ENCODE measurements at regions not wholly inside any gene's neighbourhood (a gene's known extent, or its start where the extent isn't known, plus 50 kb on each side); places are given as distances from the start of the nearest gene placed in this dataset.

DNA sequence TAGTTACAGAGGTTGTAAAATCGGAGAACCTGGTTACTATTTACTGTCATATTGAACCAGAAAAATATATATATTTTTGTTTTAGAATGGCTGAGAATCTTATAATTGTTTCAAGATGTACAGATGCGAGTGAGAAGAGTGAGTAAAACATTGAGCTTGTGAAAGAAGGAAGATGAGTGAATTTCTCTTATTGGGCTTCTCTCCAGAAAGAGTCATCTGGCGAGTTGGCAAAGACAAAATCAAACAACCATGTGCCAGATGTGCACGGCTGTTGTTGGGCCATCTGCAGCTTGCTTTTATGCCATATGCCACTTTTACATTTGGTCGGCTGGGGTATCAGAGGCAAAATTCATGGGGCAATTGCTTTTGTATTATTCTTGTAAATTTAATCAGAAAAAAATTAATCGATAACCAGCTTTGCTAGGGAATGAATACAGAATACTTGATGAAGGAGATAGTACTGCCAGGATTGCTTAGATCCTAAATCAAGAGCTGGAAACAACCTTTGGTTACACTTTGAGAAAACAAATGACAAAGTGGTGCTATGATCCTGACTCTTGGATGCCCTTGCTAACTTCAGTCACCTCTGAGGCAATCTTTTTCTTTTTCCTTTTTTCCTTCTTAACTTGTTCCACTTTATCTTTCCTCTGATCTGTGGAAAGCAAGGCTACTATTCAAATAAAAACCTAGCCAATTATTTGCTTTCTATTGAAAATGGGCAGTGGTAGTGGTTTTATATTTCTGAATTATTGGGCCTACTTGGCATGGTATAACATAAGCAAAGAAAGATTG is 97.1 kb upstream of the GRIK2 start:
- no peak for DNase-seq
- Histone ChIP-seq H3K27me3 (ENCODE audit: insufficient read depth, low read length, poor library complexity, severe bottlenecking) (no peaks in the 10 kb centered on the region), H3K4me3 (ENCODE audit: low read length) (no peak overlapping the region), H3K36me3 (ENCODE audit: insufficient read depth, low read length) (no peaks in the 10 kb centered on the region), H3K4me1 (ENCODE audit: insufficient read depth, low read length) (no peaks in the 10 kb centered on the region), H3K9me3 (ENCODE audit: low read length) (no peaks in the 10 kb centered on the region), H3K27ac (ENCODE audit: low read depth, low read length) (no peak overlapping the region)
- H3K27me3 Mint-ChIP-seq: no peaks in the 10 kb centered on the region
- no peaks in the 10 kb centered on the region for H3K4me1 Mint-ChIP-seq
- H3K27ac Mint-ChIP-seq: no peak overlapping the region
- H3K4me3 Mint-ChIP-seq: no peak overlapping the region
- H3K36me3 Mint-ChIP-seq: no peaks in the 10 kb centered on the region
- CTCF ChIA-PET: no interaction called here
- POLR2A ChIA-PET: no interaction called here
- peaks cover 3 to 13% (median 6%) of the 10 kb centered on the region in 5 donors for H3K9me3 Mint-ChIP-seq

DNA sequence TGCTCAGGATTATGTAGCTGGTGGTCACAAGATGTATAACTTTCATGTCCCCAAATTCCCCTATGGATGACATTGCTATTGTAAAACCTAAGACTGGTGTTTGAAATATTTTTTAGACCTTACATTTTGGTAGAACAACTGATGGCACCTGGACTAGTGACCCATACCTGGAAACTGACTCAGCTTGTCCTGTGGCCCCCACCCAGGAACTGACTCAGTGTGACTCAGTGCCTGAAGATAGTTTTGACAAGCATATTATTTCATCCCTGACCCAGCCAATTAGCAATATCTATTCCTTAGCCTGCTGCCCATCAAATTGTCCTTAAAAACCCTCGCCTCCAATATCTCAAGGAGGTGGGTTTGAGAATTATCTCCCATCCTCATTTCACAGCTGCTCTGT is 90.9 kb upstream of the GRIK2 start:
- CTCF ChIA-PET: no interaction called here

DNA sequence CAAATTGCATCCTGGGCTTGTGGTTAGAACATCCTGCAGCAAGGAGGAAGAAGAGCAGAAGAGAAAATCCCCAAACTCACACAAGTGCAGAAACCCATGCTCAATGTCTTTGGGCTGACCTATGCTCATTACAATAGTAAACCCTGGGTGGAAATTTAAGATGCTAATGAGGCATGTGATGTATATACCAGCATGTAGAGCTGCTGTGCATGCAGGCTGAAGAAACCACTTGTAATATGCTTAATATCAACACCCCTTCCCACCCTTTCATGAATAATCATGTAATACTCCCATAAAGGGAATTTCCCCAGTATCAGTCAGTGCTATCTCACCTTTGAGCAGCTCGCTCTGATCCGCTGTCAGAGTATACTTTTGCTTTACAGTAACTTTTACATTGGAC is 90.0 kb upstream of the GRIK2 start:
- DNase-seq: no peak
- H3K27me3 Mint-ChIP-seq: no peaks in the 10 kb centered on the region
- Histone ChIP-seq H3K4me3 (ENCODE audit: low read length) (no peak overlapping the region), H3K9me3 (ENCODE audit: low read length) (no peaks in the 10 kb centered on the region), H3K27me3 (ENCODE audit: insufficient read depth, low read length, poor library complexity, severe bottlenecking) (no peaks in the 10 kb centered on the region), H3K27ac (ENCODE audit: low read depth, low read length) (no peak overlapping the region), H3K4me1 (ENCODE audit: insufficient read depth, low read length) (no peaks in the 10 kb centered on the region), H3K36me3 (ENCODE audit: insufficient read depth, low read length) (no peaks in the 10 kb centered on the region)
- no peak overlapping the region for H3K4me3 Mint-ChIP-seq
- ChIA-PET CTCF (no interaction called here), POLR2A (no interaction called here)
- peaks cover 2 to 25% (median 5%) of the 10 kb centered on the region in 5 donors for H3K9me3 Mint-ChIP-seq
- H3K4me1 Mint-ChIP-seq: no peaks in the 10 kb centered on the region
- no peak overlapping the region for H3K27ac Mint-ChIP-seq
- no peaks in the 10 kb centered on the region for H3K36me3 Mint-ChIP-seq

More for the DNA sequence above, 90.9 kb upstream of the GRIK2 start:
- Mint-ChIP-seq H3K4me3 (no peak overlapping the region), H3K27ac (no peak overlapping the region), H3K4me1 (no peaks in the 10 kb centered on the region), H3K27me3 (no peaks in the 10 kb centered on the region), H3K36me3 (no peaks in the 10 kb centered on the region), H3K9me3 (peaks cover 2 to 20% (median 7%) of the 10 kb centered on the region in 5 donors)
- no peaks in the 10 kb centered on the region for H3K27me3 ChIP-seq (ENCODE audit: insufficient read depth, low read length, poor library complexity, severe bottlenecking)
- H3K4me3 ChIP-seq (ENCODE audit: low read length): no peak overlapping the region
- no peaks in the 10 kb centered on the region for H3K36me3 ChIP-seq (ENCODE audit: insufficient read depth, low read length)
- no peak overlapping the region for H3K27ac ChIP-seq (ENCODE audit: low read depth, low read length)
- H3K4me1 ChIP-seq (ENCODE audit: insufficient read depth, low read length): no peaks in the 10 kb centered on the region
- no peaks in the 10 kb centered on the region for H3K9me3 ChIP-seq (ENCODE audit: low read length)
- POLR2A ChIA-PET: no interaction called here
- no peak for DNase-seq

DNA sequence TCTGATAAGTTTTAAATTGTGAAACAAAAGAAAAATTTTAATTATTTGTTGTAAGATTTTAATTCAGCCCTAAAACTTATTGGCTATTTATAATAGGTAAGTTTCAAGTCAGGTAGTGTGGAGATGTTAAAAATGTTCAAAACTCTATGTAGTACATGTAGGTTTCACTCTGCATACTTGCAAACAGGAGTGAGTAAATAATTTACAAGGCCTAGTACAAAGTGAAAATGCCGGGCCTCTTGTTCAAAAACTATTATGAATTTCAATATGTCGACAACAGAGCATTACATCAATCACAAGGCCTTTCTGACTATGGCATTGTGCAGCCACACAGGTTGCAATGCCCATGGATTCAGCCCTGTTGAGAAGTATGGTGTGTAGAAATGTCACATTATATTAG is 80.9 kb upstream of the GRIK2 start:
- H3K27me3 ChIP-seq (ENCODE audit: insufficient read depth, low read length, poor library complexity, severe bottlenecking): no peaks in the 10 kb centered on the region

DNA sequence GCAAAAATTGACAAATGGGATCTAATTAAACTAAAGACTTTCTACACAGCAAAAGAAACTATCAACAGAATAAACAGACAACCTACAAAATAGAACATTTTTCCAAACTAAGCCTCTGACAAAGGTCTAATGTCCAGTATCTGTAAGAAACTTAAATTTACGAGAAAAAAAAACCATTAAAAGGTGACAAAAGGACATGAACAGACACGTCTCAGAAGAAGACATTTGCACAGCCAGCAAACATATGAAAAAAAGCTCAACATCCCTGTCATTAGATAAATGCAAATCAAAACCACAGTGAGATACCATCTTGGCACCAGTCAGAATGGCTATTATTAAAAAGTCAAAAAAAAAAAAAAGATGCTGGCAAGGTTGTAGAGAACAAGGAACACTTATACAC is 70.6 kb upstream of the GRIK2 start:
- no peaks in the 10 kb centered on the region for H3K36me3 Mint-ChIP-seq
- CTCF ChIA-PET: no interaction called here

More for the DNA sequence above, 80.9 kb upstream of the GRIK2 start:
- H3K9me3 ChIP-seq (ENCODE audit: low read length): no peaks in the 10 kb centered on the region
- Mint-ChIP-seq H3K27ac (no peak overlapping the region), H3K4me1 (no peaks in the 10 kb centered on the region), H3K9me3 (peaks cover 0 to 24% (median 0%) of the 10 kb centered on the region in 5 donors), H3K27me3 (no peaks in the 10 kb centered on the region), H3K36me3 (no peaks in the 10 kb centered on the region), H3K4me3 (no peak overlapping the region)
- no peak for DNase-seq
- H3K36me3 ChIP-seq (ENCODE audit: insufficient read depth, low read length): no peaks in the 10 kb centered on the region
- H3K4me3 ChIP-seq (ENCODE audit: low read length): no peak overlapping the region
- H3K27ac ChIP-seq (ENCODE audit: low read depth, low read length): no peak overlapping the region
- H3K4me1 ChIP-seq (ENCODE audit: insufficient read depth, low read length): no peaks in the 10 kb centered on the region
- POLR2A ChIA-PET: no interaction called here
- CTCF ChIA-PET: no interaction called here

DNA sequence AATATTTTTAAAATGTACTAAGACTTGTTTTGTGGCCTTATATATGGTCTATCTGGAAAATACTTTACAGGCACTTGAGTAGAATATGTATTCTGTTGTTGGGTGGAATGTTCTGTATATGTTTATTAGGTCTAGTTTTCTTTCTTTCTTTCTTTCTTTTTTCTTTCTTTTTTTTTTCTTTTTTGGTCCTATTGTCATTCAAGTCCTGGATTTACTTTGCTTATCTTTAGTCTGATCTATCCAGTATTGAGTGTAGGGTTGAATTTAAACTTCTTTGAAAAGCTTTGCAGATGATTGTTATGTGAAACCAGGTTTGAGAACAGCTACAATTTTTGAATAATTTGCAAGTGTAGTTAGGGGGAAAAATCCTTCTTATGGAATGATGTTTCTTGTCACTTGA is 67.1 kb upstream of the GRIK2 start:
- no peaks in the 10 kb centered on the region for H3K27me3 ChIP-seq (ENCODE audit: insufficient read depth, low read length, poor library complexity, severe bottlenecking)
- Mint-ChIP-seq H3K36me3 (no peaks in the 10 kb centered on the region), H3K9me3 (peaks cover 0 to 3% (median 0%) of the 10 kb centered on the region in 5 donors), H3K4me1 (no peaks in the 10 kb centered on the region), H3K27ac (no peak overlapping the region), H3K27me3 (no peaks in the 10 kb centered on the region), H3K4me3 (no peak overlapping the region)
- no peak overlapping the region for H3K27ac ChIP-seq (ENCODE audit: low read depth, low read length)
- no peak overlapping the region for H3K4me3 ChIP-seq (ENCODE audit: low read length)
- no peaks in the 10 kb centered on the region for H3K4me1 ChIP-seq (ENCODE audit: insufficient read depth, low read length)
- POLR2A ChIA-PET: no interaction called here
- no peaks in the 10 kb centered on the region for H3K9me3 ChIP-seq (ENCODE audit: low read length)
- no peaks in the 10 kb centered on the region for H3K36me3 ChIP-seq (ENCODE audit: insufficient read depth, low read length)
- DNase-seq: no peak
- CTCF ChIA-PET: no interaction called here

More for the DNA sequence above, 70.6 kb upstream of the GRIK2 start:
- DNase-seq: no peak
- H3K9me3 Mint-ChIP-seq: peaks cover 2 to 20% (median 2%) of the 10 kb centered on the region in 5 donors
- H3K27me3 Mint-ChIP-seq: no peaks in the 10 kb centered on the region
- no peaks in the 10 kb centered on the region for H3K9me3 ChIP-seq (ENCODE audit: low read length)
- H3K27ac Mint-ChIP-seq: no peak overlapping the region
- no peak overlapping the region for H3K4me3 ChIP-seq (ENCODE audit: low read length)
- no peaks in the 10 kb centered on the region for H3K36me3 ChIP-seq (ENCODE audit: insufficient read depth, low read length)
- POLR2A ChIA-PET: no interaction called here
- no peaks in the 10 kb centered on the region for H3K4me1 Mint-ChIP-seq
- H3K4me1 ChIP-seq (ENCODE audit: insufficient read depth, low read length): no peaks in the 10 kb centered on the region
- no peak overlapping the region for H3K27ac ChIP-seq (ENCODE audit: low read depth, low read length)
- no peaks in the 10 kb centered on the region for H3K27me3 ChIP-seq (ENCODE audit: insufficient read depth, low read length, poor library complexity, severe bottlenecking)
- no peak overlapping the region for H3K4me3 Mint-ChIP-seq

DNA sequence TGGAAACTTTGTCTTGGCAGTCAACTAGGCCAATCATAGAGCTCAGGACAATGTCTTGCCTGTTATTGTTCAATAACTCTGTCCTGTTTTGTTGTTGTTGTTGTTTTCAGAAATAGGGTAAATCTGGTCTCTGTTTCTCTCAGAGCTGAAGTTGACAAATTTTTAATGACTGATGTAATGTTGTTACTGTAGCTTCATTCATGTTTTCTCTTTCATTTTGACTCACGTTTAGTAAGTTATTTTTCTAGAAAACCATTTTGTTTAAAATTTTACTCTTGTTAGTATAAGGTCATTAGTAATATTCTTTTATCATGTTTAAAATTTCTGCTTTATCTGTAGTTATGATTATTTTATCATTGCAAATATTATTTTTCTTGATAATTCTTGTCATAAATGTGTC is 51.6 kb upstream of the GRIK2 start:
- POLR2A ChIA-PET: no interaction called here
- no peak overlapping the region for H3K27ac Mint-ChIP-seq

More for the DNA sequence above, 51.6 kb upstream of the GRIK2 start:
- DNase-seq: no peak
- Mint-ChIP-seq H3K9me3 (peaks cover 0 to 20% (median 10%) of the 10 kb centered on the region in 5 donors), H3K27me3 (no peaks in the 10 kb centered on the region), H3K4me3 (no peak overlapping the region), H3K36me3 (no peaks in the 10 kb centered on the region), H3K4me1 (no peaks in the 10 kb centered on the region)
- H3K36me3 ChIP-seq (ENCODE audit: insufficient read depth, low read length): no peaks in the 10 kb centered on the region
- H3K27ac ChIP-seq (ENCODE audit: low read depth, low read length): no peak overlapping the region
- no peaks in the 10 kb centered on the region for H3K27me3 ChIP-seq (ENCODE audit: insufficient read depth, low read length, poor library complexity, severe bottlenecking)
- no peak overlapping the region for H3K4me3 ChIP-seq (ENCODE audit: low read length)
- no peaks in the 10 kb centered on the region for H3K9me3 ChIP-seq (ENCODE audit: low read length)
- H3K4me1 ChIP-seq (ENCODE audit: insufficient read depth, low read length): no peaks in the 10 kb centered on the region
- CTCF ChIA-PET: no interaction called here

Measured in CD8-positive, alpha-beta memory T cell (primary cell).